ENCODE measurements at regions not wholly inside any gene's neighbourhood (a gene's known extent, or its start where the extent isn't known, plus 50 kb on each side); places are given as distances from the start of the nearest gene placed in this dataset.

DNA sequence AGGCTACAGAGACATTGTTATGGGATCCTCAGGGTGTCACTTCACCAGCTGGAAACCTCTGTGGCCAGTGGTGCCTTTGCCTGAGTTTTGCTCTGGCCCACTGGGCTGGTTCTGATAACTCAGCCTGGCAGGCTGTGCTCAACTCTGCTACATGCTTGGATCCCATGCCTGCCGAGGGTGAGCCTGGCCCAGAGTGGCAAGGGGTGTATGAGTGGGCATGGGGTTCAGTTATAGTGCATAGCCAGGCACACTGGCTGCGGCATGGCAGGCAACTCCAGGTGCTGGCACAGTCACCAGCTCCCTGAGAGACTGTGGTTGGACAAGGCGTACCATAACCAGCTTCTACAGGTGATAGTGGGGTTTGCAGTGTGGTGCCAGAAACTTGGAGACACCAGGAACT, 107.0 kb upstream of the PCDH15 start:
- Mint-ChIP-seq H3K4me3 (ENCODE audit: unreplicated experiment) (no peak overlapping the region), H3K27me3 (ENCODE audit: low read depth, unreplicated experiment) (no peaks in the 10 kb centered on the region), H3K27ac (ENCODE audit: unreplicated experiment) (no peak overlapping the region), H3K36me3 (ENCODE audit: low read depth, unreplicated experiment) (no peaks in the 10 kb centered on the region), H3K4me1 (ENCODE audit: low read depth, unreplicated experiment) (peaks cover 5% of the 10 kb centered on the region), H3K9me3 (ENCODE audit: unreplicated experiment) (peaks cover 4% of the 10 kb centered on the region)
- H2AFZ ChIP-seq (ENCODE audit: low read depth, low read length), result no peak overlapping the region
- H3K9me3 ChIP-seq (ENCODE audit: insufficient read depth, low read depth, low read length), result peaks cover 3% of the 10 kb centered on the region
- no peaks in the 10 kb centered on the region for H3K36me3 ChIP-seq (ENCODE audit: insufficient read depth, low read length)
- H3K9ac ChIP-seq (ENCODE audit: low read length), result no peak overlapping the region
- H3K4me3 ChIP-seq (ENCODE audit: insufficient read depth, low read depth, low read length), result no peak overlapping the region
- H3K79me2 ChIP-seq (ENCODE audit: insufficient read depth, low read length), result no peaks in the 10 kb centered on the region
- H3K27ac ChIP-seq (ENCODE audit: low read depth, low read length), result no peak overlapping the region
- no peak for TF ChIP-seq EZH2 (IDR thresholded peaks at IDR 0.05; ENCODE audit: insufficient read depth, low read length)
- no peak for TF ChIP-seq CTCF (IDR thresholded peaks at IDR 0.05; ENCODE audit: insufficient read depth, low read depth, low read length)
- DNase-seq (ENCODE audit: low read depth), result no peak
- no peaks in the 10 kb centered on the region for H3K27me3 ChIP-seq (ENCODE audit: insufficient read depth, low read length)
- no peaks in the 10 kb centered on the region for H4K20me1 ChIP-seq (ENCODE audit: insufficient read depth, low read length)
- FAIRE-seq, result no peak
- H3K4me2 ChIP-seq (ENCODE audit: low read length), result no peak overlapping the region
- no peaks in the 10 kb centered on the region for H3K4me1 ChIP-seq (ENCODE audit: insufficient read depth, low read length)

DNA sequence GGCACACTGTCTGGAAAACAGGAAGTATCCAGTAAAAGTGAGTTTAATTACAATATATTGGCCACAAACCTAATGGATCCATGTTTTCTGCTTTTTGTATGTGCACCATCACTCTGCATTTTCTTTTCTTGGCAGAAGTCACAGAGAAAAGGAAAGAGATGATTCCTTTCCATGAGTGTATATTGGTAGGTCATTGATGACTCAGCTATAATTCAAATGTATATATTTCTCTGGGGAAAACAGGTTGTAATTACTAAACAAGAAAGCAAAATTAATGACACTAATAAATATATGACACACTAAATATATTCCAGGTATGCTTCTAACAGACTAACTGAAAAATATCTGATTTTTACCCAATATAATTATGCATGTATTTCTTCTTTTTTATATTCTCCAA, 105.9 kb upstream of the PCDH15 start:
- DNase-seq (ENCODE audit: low read depth) (no peak), FAIRE-seq (no peak)
- no peaks in the 10 kb centered on the region for H4K20me1 ChIP-seq (ENCODE audit: insufficient read depth, low read length)
- H3K4me1 Mint-ChIP-seq (ENCODE audit: low read depth, unreplicated experiment), result peaks cover 5% of the 10 kb centered on the region
- no peak overlapping the region for H3K9ac ChIP-seq (ENCODE audit: low read length)
- no peaks in the 10 kb centered on the region for H3K79me2 ChIP-seq (ENCODE audit: insufficient read depth, low read length)
- H2AFZ ChIP-seq (ENCODE audit: low read depth, low read length), result no peak overlapping the region
- no peaks in the 10 kb centered on the region for H3K36me3 Mint-ChIP-seq (ENCODE audit: low read depth, unreplicated experiment)
- H3K4me1 ChIP-seq (ENCODE audit: insufficient read depth, low read length), result no peaks in the 10 kb centered on the region
- peaks cover 3% of the 10 kb centered on the region for H3K9me3 ChIP-seq (ENCODE audit: insufficient read depth, low read depth, low read length)
- no peak for TF ChIP-seq EZH2 (IDR thresholded peaks at IDR 0.05; ENCODE audit: insufficient read depth, low read length)
- TF ChIP-seq CTCF (IDR thresholded peaks at IDR 0.05; ENCODE audit: insufficient read depth, low read depth, low read length), result no peak
- no peaks in the 10 kb centered on the region for H3K27me3 ChIP-seq (ENCODE audit: insufficient read depth, low read length)
- no peaks in the 10 kb centered on the region for H3K27me3 Mint-ChIP-seq (ENCODE audit: low read depth, unreplicated experiment)
- H3K36me3 ChIP-seq (ENCODE audit: insufficient read depth, low read length), result no peaks in the 10 kb centered on the region
- no peak overlapping the region for H3K27ac ChIP-seq (ENCODE audit: low read depth, low read length)
- H3K27ac Mint-ChIP-seq (ENCODE audit: unreplicated experiment), result no peak overlapping the region
- H3K4me3 ChIP-seq (ENCODE audit: insufficient read depth, low read depth, low read length), result no peak overlapping the region
- no peak overlapping the region for H3K4me2 ChIP-seq (ENCODE audit: low read length)
- H3K9me3 Mint-ChIP-seq (ENCODE audit: unreplicated experiment), result peaks cover 2% of the 10 kb centered on the region
- no peak overlapping the region for H3K4me3 Mint-ChIP-seq (ENCODE audit: unreplicated experiment)

DNA sequence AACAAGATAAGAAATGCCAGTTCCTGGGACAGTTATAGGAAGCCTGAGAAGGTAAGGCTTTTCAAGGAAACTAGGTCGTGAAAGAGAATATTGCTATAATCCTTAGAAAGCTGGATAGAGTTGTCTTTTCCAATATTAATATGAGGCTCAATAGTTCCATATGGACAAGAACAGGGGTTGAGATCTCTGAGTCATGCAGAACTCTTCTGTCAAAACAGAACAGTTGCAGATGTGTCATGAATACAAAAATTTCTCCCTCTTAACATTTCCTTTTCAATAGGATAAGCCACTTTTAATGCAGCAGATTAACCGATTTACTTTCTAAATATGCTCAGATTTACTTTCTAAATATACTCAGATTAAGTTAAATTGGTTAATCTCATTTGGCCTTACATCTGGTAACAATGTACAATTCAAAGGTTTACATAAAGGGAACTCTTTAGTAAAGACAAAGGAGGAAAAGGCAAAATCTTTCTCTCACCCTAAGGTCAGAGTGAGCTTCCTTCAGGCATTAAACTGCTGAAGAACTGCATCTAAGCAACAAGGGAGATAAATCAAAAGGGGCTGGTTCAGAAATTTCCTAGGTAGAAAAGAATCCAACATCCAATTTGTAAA, 104.7 kb upstream of the PCDH15 start:
- peaks cover 5% of the 10 kb centered on the region for H3K4me1 Mint-ChIP-seq (ENCODE audit: low read depth, unreplicated experiment)
- Histone ChIP-seq H3K4me2 (ENCODE audit: low read length) (no peak overlapping the region), H3K9me3 (ENCODE audit: insufficient read depth, low read depth, low read length) (peaks cover 3% of the 10 kb centered on the region), H3K4me3 (ENCODE audit: insufficient read depth, low read depth, low read length) (no peak overlapping the region), H3K9ac (ENCODE audit: low read length) (no peak overlapping the region), H3K79me2 (ENCODE audit: insufficient read depth, low read length) (no peaks in the 10 kb centered on the region), H3K27ac (ENCODE audit: low read depth, low read length) (no peak overlapping the region), H3K36me3 (ENCODE audit: insufficient read depth, low read length) (no peaks in the 10 kb centered on the region), H4K20me1 (ENCODE audit: insufficient read depth, low read length) (no peaks in the 10 kb centered on the region), H3K27me3 (ENCODE audit: insufficient read depth, low read length) (no peaks in the 10 kb centered on the region), H3K4me1 (ENCODE audit: insufficient read depth, low read length) (no peaks in the 10 kb centered on the region), H2AFZ (ENCODE audit: low read depth, low read length) (no peak overlapping the region)
- DNase-seq (ENCODE audit: low read depth) (no peak), FAIRE-seq (no peak)
- H3K27me3 Mint-ChIP-seq (ENCODE audit: low read depth, unreplicated experiment), result no peaks in the 10 kb centered on the region
- H3K36me3 Mint-ChIP-seq (ENCODE audit: low read depth, unreplicated experiment), result no peaks in the 10 kb centered on the region
- no peak overlapping the region for H3K27ac Mint-ChIP-seq (ENCODE audit: unreplicated experiment)
- no peak overlapping the region for H3K4me3 Mint-ChIP-seq (ENCODE audit: unreplicated experiment)
- no peak for TF ChIP-seq CTCF (IDR thresholded peaks at IDR 0.05; ENCODE audit: insufficient read depth, low read depth, low read length)
- TF ChIP-seq EZH2 (IDR thresholded peaks at IDR 0.05; ENCODE audit: insufficient read depth, low read length), result no peak
- H3K9me3 Mint-ChIP-seq (ENCODE audit: unreplicated experiment), result peaks cover 2% of the 10 kb centered on the region

Data from astrocyte (in vitro differentiated cells and primary cell).